ENCODE measurements at regions not wholly inside any gene's neighbourhood (a gene's known extent, or its start where the extent isn't known, plus 50 kb on each side); places are given as distances from the start of the nearest gene placed in this dataset.

DNA sequence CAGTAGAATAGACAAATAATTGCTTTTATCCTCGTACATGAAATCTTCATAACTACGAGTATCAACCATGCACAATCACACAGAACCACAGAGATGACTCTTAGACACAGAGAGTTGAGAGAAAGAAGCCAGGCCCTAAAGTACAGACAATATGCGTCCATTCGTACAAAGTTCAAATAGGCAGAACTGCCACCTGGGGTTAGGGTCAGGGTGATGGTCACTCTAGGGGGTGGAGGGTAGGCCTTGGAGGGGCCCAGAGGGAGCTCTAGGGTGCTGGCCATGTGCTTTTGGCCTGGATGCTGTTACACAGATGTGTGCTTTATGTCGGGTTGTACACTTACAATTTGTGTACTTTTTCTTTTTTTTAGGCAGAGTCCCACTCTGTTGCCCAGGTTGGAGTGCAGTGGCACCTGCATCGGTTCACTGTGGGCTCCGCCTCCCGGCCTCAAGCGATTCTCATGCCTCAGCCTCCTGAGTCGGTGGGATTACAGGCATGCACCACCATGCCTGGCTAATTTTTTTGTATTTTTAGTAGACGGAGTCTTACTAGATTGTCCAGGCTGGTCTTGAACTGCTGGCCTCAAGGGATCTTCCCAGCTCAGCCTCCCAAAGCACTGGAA, 65.9 kb upstream of the KLF13 start:
- no peaks in the 10 kb centered on the region for H3K36me3 ChIP-seq (ENCODE audit: control insufficient read depth in 5 of 5, insufficient read depth in 5 of 5, low read length in 5 of 5)
- no peak overlapping the region for H3K27ac ChIP-seq (ENCODE audit: low read depth, low read length)
- no peak overlapping the region for H3K9ac ChIP-seq (ENCODE audit: low read length in 5 of 5)
- no peaks in the 10 kb centered on the region for H3K9me3 ChIP-seq (ENCODE audit: control insufficient read depth in 5 of 5, low read length in 5 of 5)
- H3K27me3 ChIP-seq (ENCODE audit: control insufficient read depth in 5 of 5, insufficient read depth in 4 of 5, low read length in 5 of 5) = no peaks in the 10 kb centered on the region
- H3K4me1 ChIP-seq (ENCODE audit: control insufficient read depth in 5 of 5, insufficient read depth in 5 of 5, low read length in 5 of 5) = peaks cover 0 to 36% (median 32%) of the 10 kb centered on the region in 5 donors
- no peak overlapping the region for H3K4me3 ChIP-seq (ENCODE audit: low read depth in 1 of 5, low read length in 5 of 5)

DNA sequence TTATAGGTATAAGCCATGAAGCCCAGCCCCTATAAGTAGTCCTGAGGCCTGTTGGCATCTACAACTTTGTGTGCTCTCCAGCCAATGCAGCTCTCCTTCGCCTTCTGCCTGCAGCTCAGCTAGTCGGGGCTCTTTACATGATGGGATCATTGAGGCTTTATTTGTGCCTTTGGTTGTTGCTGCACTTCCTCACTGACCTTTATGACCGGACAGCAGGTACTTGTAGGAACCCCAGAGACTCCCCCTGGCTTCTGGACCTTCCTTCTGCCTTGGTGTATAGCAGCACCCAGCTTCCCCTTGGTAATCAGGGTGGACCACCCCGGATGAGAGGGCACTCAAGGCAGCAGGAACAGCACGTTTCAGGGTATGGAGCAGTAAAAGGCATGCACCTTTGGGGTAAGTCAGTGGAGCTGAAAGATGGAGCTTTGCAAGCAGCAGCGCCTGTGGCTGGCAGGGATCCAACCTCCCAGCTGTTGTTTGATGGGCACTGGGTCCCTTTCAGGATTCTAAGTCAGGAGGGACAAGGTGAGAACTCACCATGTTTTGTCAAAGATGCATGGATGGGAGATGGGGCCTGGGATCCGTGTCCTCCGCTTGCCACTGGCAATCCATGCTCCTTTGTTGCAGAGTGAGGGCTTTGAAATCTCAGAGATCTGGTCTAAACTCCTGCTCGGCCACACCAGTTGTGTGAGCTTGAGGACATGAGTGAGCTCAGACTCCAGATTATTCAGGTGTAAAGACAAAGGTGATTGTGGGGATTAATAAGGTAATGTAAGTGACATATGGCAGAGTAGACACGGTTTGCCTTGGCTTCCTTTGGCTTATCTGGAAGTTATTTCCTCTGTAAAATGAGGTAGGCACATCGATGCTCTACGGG, 65.1 kb upstream of the KLF13 start:
- Histone ChIP-seq H3K9ac (ENCODE audit: low read length in 5 of 5) (no peak overlapping the region), H3K4me3 (ENCODE audit: low read depth in 1 of 5, low read length in 5 of 5) (no peak overlapping the region), H3K36me3 (ENCODE audit: control insufficient read depth in 5 of 5, insufficient read depth in 5 of 5, low read length in 5 of 5) (no peaks in the 10 kb centered on the region), H3K4me1 (ENCODE audit: control insufficient read depth in 5 of 5, insufficient read depth in 5 of 5, low read length in 5 of 5) (peaks cover 2 to 41% (median 34%) of the 10 kb centered on the region in 5 donors), H3K9me3 (ENCODE audit: control insufficient read depth in 5 of 5, low read length in 5 of 5) (no peaks in the 10 kb centered on the region), H3K27me3 (ENCODE audit: control insufficient read depth in 5 of 5, insufficient read depth in 4 of 5, low read length in 5 of 5) (no peaks in the 10 kb centered on the region), H3K27ac (ENCODE audit: low read depth, low read length) (no peak overlapping the region)

DNA sequence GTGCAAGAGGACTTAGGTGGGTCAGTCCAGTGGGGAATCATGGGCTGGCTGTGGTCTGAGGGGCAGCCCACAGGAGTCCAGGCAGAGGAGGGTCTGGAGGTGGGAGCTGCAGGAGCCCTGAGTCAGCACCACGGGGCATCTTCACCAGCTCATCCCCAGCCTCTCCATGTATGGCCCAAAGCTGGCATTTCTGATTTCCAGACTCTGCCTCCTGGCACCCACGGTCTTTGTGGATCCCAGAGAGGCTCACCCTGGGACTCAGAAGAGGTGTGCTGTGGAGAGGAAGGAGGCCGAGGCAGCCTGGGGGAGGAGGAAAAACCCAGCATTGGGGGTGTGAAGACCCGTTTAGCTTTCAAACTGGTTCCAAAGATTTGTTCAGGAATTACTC, 64.5 kb upstream of the KLF13 start:
- Histone ChIP-seq H3K27ac (ENCODE audit: low read depth, low read length) (no peak overlapping the region), H3K9ac (ENCODE audit: low read length in 5 of 5) (no peak overlapping the region), H3K4me1 (ENCODE audit: control insufficient read depth in 5 of 5, insufficient read depth in 5 of 5, low read length in 5 of 5) (peaks cover 2 to 48% (median 39%) of the 10 kb centered on the region in 5 donors), H3K9me3 (ENCODE audit: control insufficient read depth in 5 of 5, low read length in 5 of 5) (no peaks in the 10 kb centered on the region), H3K36me3 (ENCODE audit: control insufficient read depth in 5 of 5, insufficient read depth in 5 of 5, low read length in 5 of 5) (no peaks in the 10 kb centered on the region), H3K4me3 (ENCODE audit: low read depth in 1 of 5, low read length in 5 of 5) (no peak overlapping the region), H3K27me3 (ENCODE audit: control insufficient read depth in 5 of 5, insufficient read depth in 4 of 5, low read length in 5 of 5) (no peaks in the 10 kb centered on the region)

DNA sequence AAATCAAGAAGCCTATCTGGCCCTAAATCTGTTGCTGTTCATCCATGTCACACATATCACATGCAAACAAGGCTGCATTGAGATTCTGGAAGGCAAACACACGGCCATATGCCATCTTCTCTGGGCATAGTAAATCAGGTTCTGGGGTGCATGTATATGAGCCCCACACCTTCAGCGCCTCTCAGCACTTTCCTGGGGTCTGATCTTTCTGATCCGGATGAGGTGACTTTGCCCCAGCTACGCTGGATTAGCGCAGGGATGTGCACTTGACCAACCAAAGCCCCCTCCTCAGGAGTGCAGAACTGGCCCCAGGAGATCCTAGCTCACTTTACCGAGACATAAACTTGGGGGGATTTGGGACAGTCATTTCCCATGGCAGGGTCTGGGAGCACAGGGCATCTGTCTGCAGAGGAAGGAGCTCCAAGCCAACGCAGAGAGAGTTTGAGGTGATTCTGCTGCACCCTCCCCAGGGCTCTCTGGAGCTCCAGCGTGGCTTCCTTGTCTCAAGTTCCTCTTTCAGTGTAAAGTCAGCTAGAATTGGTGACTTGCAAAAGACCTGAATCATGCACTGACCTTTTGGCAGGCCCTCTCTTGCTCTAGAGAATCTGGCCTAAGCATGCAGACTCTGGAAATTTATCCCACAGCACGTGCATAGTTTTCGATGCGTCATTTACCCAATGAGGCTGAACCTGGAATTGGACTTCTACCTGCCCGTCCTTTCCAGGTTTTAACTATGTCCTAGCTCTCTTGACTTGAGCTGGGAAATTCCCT, 63.5 kb upstream of the KLF13 start:
- no peaks in the 10 kb centered on the region for H3K9me3 ChIP-seq (ENCODE audit: control insufficient read depth in 5 of 5, low read length in 5 of 5)
- H3K4me1 ChIP-seq (ENCODE audit: control insufficient read depth in 5 of 5, insufficient read depth in 5 of 5, low read length in 5 of 5) = peaks cover 2 to 57% (median 49%) of the 10 kb centered on the region in 5 donors
- H3K9ac ChIP-seq (ENCODE audit: low read length in 5 of 5) = no peak overlapping the region
- H3K27ac ChIP-seq (ENCODE audit: low read depth, low read length) = peak overlapping the region; percentile 56
- no peaks in the 10 kb centered on the region for H3K27me3 ChIP-seq (ENCODE audit: control insufficient read depth in 5 of 5, insufficient read depth in 4 of 5, low read length in 5 of 5)
- no peak overlapping the region for H3K4me3 ChIP-seq (ENCODE audit: low read depth in 1 of 5, low read length in 5 of 5)
- H3K36me3 ChIP-seq (ENCODE audit: control insufficient read depth in 5 of 5, insufficient read depth in 5 of 5, low read length in 5 of 5) = no peaks in the 10 kb centered on the region

DNA sequence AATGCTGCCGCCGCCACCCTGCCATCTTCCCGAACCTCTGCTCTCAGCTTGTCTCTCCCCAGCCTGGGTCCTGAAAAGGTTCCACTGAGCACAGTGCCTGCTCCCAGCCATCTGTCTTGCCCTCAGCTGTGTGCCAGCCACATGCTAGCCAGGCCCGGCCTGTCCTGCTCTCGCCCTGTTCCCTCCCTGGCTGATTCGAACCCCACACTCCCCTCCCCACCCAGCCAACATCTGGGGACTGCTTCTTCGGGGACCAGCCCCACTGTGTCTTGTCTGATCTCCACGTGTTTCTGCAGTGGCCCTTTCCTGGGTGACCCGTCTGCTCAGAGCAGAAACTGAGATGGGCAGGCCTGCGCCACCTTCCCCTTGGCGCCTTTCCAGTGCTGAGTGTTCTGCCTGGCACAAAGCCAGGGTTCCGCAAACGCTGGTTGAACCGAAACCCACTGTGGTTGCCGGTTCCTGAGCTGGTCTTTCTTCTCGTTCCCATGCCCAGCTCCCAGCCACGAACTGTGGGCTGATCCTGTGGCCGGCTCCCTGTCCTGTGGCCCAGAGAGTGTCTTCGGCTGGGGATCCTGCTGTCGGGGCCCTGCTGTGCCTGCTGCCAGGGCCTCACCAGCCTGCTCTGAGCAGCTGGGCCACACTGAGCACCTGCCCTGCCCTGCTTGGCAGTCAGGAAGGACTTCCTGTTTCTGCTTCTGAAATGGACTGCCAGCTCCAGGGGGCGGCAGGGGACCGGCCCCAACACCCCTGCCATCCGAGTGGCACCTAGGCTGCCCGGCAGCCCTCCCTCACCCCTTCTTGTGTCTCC, 62.7 kb upstream of the KLF13 start:
- Histone ChIP-seq H3K4me3 (ENCODE audit: low read depth in 1 of 5, low read length in 5 of 5) (peak overlapping the region in 2 of 5 donors; percentile 17 to 38), H3K9ac (ENCODE audit: low read length in 5 of 5) (no peak overlapping the region)

DNA sequence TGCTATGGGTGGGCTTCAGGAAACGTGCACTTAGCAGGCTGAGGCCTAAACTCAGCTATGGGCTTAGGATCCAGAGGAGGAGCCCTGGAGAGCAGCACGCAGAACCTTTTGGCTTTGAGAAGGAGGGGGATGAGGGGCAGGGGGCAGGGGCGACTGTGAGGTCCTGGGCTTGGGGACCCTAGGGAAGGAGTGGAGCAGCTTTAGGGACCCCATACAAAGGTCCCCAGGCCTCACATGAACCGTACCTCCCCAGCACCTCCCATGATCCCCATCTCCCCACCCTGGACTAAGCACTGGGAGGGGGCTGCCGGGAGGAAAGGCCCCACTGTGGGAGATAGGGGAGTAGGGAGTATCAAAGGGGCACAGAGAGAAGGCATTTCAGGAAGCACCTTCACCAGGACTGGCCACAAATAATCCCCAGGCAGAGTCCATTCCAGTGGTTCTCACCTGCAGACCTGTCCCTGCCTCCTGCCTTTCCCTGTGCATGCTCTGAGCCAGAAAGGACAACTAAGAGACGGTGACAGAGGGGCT, 62.0 kb upstream of the KLF13 start:
- H3K4me3 ChIP-seq (ENCODE audit: low read depth in 1 of 5, low read length in 5 of 5) = peak overlapping the region in 1 of 5 donors; percentile 38
- H3K27ac ChIP-seq (ENCODE audit: low read depth, low read length) = no peak overlapping the region
- peaks cover 2 to 71% (median 52%) of the 10 kb centered on the region in 5 donors for H3K4me1 ChIP-seq (ENCODE audit: control insufficient read depth in 5 of 5, insufficient read depth in 5 of 5, low read length in 5 of 5)
- no peaks in the 10 kb centered on the region for H3K9me3 ChIP-seq (ENCODE audit: control insufficient read depth in 5 of 5, low read length in 5 of 5)
- H3K9ac ChIP-seq (ENCODE audit: low read length in 5 of 5) = no peak overlapping the region
- H3K36me3 ChIP-seq (ENCODE audit: control insufficient read depth in 5 of 5, insufficient read depth in 5 of 5, low read length in 5 of 5) = no peaks in the 10 kb centered on the region
- H3K27me3 ChIP-seq (ENCODE audit: control insufficient read depth in 5 of 5, insufficient read depth in 4 of 5, low read length in 5 of 5) = no peaks in the 10 kb centered on the region

More for the DNA sequence above, 62.7 kb upstream of the KLF13 start:
- Histone ChIP-seq H3K36me3 (ENCODE audit: control insufficient read depth in 5 of 5, insufficient read depth in 5 of 5, low read length in 5 of 5) (no peaks in the 10 kb centered on the region), H3K9me3 (ENCODE audit: control insufficient read depth in 5 of 5, low read length in 5 of 5) (no peaks in the 10 kb centered on the region), H3K27me3 (ENCODE audit: control insufficient read depth in 5 of 5, insufficient read depth in 4 of 5, low read length in 5 of 5) (no peaks in the 10 kb centered on the region), H3K27ac (ENCODE audit: low read depth, low read length) (peak overlapping the region; percentile 56), H3K4me1 (ENCODE audit: control insufficient read depth in 5 of 5, insufficient read depth in 5 of 5, low read length in 5 of 5) (peaks cover 2 to 65% (median 51%) of the 10 kb centered on the region in 5 donors)

DNA sequence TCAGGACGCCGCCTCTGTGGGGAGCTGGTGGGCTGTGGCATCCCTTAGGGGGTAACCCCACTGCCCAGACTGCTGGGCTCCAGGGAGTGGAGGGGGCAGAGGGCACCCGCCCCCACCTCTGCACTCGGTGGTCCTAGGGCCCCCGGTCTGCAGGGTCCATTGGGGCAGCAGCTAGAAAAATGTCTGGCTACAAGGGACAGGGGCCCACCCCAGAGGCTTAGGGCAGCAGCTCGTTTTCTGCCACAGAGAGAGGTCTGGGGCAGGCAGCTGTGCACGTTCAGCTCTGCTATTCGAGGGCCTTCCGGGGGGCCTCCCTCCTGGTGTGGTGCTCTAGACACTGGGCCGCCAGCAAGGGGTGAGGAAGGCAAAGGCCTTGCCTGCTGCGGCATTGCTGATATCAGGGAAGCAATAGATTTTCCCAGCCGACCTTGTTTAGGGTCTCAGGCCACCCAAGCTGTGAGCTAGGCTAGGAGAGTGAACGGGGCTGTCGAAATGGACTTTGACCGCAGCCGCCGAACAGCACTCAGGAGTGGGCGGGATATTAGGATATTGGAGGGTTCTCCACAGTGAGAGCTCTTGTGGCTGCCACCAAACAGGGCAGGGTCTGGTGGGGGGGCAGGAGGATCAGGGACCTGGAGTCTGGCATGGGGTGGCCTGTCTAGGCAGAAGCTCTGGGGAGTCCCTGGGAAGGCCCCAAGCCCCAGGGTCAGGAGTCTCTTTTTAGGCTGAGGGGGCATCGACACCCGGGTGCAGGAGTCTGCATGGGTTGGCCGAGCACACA, 61.4 kb upstream of the KLF13 start:
- H3K4me1 ChIP-seq (ENCODE audit: control insufficient read depth in 5 of 5, insufficient read depth in 5 of 5, low read length in 5 of 5) = peaks cover 2 to 76% (median 52%) of the 10 kb centered on the region in 5 donors
- no peaks in the 10 kb centered on the region for H3K27me3 ChIP-seq (ENCODE audit: control insufficient read depth in 5 of 5, insufficient read depth in 4 of 5, low read length in 5 of 5)
- H3K9ac ChIP-seq (ENCODE audit: low read length in 5 of 5) = no peak overlapping the region
- no peaks in the 10 kb centered on the region for H3K36me3 ChIP-seq (ENCODE audit: control insufficient read depth in 5 of 5, insufficient read depth in 5 of 5, low read length in 5 of 5)
- no peak overlapping the region for H3K27ac ChIP-seq (ENCODE audit: low read depth, low read length)
- no peaks in the 10 kb centered on the region for H3K9me3 ChIP-seq (ENCODE audit: control insufficient read depth in 5 of 5, low read length in 5 of 5)
- H3K4me3 ChIP-seq (ENCODE audit: low read depth in 1 of 5, low read length in 5 of 5) = peak overlapping the region in 1 of 5 donors; percentile 5

DNA sequence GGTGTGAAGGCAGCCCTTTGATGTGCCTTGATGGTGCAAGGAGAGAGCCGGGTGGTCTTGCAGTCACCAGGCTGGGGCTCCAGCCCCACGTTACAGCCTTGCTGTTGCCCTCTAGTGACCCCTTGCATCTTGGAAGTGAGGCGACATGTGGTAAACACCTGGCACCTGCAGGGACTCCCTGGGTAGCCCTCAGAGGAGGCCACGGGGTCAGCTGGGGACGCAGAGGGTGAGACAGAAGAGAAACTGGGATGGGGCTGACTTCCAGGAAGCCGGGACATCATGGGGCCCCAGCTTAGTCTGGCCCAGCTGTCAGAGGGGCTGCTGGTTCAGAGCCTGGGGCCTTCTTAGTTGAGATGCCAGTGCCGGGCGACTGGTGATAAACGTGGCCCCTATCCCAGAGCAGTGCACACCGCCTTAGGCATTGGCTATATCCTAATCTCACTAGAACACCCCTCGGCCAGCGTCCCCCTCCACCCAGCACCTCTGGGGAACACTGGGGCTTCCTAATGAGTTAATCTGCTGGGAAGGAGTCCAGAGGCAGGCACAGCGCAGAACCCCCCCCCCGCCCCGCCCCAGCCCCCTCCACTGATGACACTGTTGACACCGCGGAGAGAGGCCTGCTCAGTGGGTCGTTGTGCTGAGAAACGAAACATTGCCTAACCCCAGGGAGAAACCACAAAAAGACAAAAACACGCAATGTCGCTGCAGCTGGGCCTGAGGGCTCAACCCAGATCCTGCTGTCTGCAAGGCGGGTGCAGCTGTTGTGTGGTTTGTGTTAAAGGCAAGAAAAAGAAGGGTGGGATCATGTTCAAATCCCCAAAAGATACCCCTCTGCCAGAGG, 60.5 kb upstream of the KLF13 start:
- Histone ChIP-seq H3K4me1 (ENCODE audit: control insufficient read depth in 5 of 5, insufficient read depth in 5 of 5, low read length in 5 of 5) (peaks cover 2 to 84% (median 59%) of the 10 kb centered on the region in 5 donors), H3K9ac (ENCODE audit: low read length in 5 of 5) (no peak overlapping the region), H3K27me3 (ENCODE audit: control insufficient read depth in 5 of 5, insufficient read depth in 4 of 5, low read length in 5 of 5) (no peaks in the 10 kb centered on the region), H3K9me3 (ENCODE audit: control insufficient read depth in 5 of 5, low read length in 5 of 5) (no peaks in the 10 kb centered on the region), H3K27ac (ENCODE audit: low read depth, low read length) (no peak overlapping the region), H3K36me3 (ENCODE audit: control insufficient read depth in 5 of 5, insufficient read depth in 5 of 5, low read length in 5 of 5) (no peaks in the 10 kb centered on the region), H3K4me3 (ENCODE audit: low read depth in 1 of 5, low read length in 5 of 5) (peak overlapping the region in 1 of 5 donors; percentile 13)

All from subcutaneous abdominal adipose tissue (tissue), 5 donors.